Upper lobe of right lung (tissue), 1 donor: ENCODE measurements at regions not wholly inside any gene's neighbourhood (a gene's known extent, or its start where the extent isn't known, plus 50 kb on each side); places are given as distances from the start of the nearest gene placed in this dataset.

Experiments
- ATAC-seq: fragments of 200-7000 bp; cut with Tn5 transposase; one replicate; pipeline ENCODE4 v1.9.1; 2020; ENCODE audit warnings: mild to moderate bottlenecking, moderate library complexity
- DNase-seq: peaks from one replicate; pipeline ENCODE4 v3.0.0-alpha.2; 2020
- H3K27ac ChIP-seq: fragments of 200-600 bp; one replicate; pipeline ENCODE4 v1.8.0; 2022
- H3K27me3 ChIP-seq: fragments of 200-600 bp; one replicate; pipeline ENCODE4 v1.8.0; 2022; ENCODE audit warnings: mild to moderate bottlenecking
- H3K36me3 ChIP-seq: fragments of 200-600 bp; one replicate; pipeline ENCODE4 v1.8.0; 2022
- H3K4me1 ChIP-seq: fragments of 200-600 bp; one replicate; pipeline ENCODE4 v1.8.0; 2022
- H3K4me3 ChIP-seq: fragments of 200-600 bp; one replicate; pipeline ENCODE4 v1.8.0; 2022; ENCODE audit warnings: mild to moderate bottlenecking
- H3K9me3 ChIP-seq: fragments of 200-600 bp; one replicate; pipeline ENCODE4 v1.8.0; 2022
- intact Hi-C: fragments of 100-400 bp; cut with DNase I; formaldehyde crosslinking; loops from one replicate; pipeline ENCODE4 v1.11.0; 2022
- TF ChIP-seq, protein P1 (sequence below): fragments of 200-600 bp; IDR thresholded peaks from one replicate; pipeline ENCODE4 v1.8.0; 2022; ENCODE audit warnings: antibody characterized with exemption
- donor health status: DM: no; HTN: yes; CAD: no; lungs with severe emphysema.

DNA sequence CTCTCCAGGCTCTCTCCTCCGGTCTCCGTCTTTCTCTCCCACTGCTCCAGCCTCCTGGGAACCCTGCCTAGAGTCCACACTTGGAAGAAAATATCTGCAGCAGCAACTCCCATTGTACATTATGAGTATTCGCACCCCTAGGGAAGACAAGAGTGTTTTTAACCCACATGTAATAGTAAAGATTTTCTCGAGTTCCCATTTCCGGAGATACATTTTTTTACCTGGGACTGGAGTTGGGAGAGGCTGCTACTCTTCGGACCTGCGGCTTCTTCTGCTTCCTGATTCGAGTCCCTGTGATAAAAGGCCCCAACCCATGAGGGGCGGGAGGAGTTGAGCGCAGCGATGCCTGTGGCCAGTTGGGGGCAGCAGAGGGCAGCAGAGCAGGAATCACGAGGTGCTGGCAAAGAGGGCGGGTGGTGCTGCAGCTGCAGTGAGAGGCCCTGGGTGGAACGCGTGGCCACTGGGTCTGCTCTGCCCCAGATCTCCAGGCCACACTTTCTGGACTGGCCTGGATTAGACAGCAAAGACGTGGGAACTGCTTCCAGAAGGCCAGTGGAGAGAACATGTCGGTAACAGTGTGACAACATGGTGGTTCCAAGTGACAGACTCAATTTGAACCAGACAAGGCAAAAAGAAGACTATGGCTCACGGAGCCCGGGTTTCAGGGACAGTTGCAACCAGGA lies 221.0 kb upstream of the CSF3R start:
- TF ChIP-seq, protein P1, sequence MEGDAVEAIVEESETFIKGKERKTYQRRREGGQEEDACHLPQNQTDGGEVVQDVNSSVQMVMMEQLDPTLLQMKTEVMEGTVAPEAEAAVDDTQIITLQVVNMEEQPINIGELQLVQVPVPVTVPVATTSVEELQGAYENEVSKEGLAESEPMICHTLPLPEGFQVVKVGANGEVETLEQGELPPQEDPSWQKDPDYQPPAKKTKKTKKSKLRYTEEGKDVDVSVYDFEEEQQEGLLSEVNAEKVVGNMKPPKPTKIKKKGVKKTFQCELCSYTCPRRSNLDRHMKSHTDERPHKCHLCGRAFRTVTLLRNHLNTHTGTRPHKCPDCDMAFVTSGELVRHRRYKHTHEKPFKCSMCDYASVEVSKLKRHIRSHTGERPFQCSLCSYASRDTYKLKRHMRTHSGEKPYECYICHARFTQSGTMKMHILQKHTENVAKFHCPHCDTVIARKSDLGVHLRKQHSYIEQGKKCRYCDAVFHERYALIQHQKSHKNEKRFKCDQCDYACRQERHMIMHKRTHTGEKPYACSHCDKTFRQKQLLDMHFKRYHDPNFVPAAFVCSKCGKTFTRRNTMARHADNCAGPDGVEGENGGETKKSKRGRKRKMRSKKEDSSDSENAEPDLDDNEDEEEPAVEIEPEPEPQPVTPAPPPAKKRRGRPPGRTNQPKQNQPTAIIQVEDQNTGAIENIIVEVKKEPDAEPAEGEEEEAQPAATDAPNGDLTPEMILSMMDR: peak; percentile 80
- peaks cover 12% of the 10 kb centered on the region for H3K27me3 ChIP-seq
- ATAC-seq (peak; percentile 96), DNase-seq (peak; percentile 89)
- H3K27ac ChIP-seq: no peak overlapping the region
- H3K36me3 ChIP-seq: no peaks in the 10 kb centered on the region
- no peak overlapping the region for H3K4me3 ChIP-seq
- H3K9me3 ChIP-seq: no peaks in the 10 kb centered on the region
- intact Hi-C loops: loop anchor here (10.0 kb wide), 1 partner anchor 731 kb away; no protein-coding TSS in a partner anchor
- no peaks in the 10 kb centered on the region for H3K4me1 ChIP-seq

DNA sequence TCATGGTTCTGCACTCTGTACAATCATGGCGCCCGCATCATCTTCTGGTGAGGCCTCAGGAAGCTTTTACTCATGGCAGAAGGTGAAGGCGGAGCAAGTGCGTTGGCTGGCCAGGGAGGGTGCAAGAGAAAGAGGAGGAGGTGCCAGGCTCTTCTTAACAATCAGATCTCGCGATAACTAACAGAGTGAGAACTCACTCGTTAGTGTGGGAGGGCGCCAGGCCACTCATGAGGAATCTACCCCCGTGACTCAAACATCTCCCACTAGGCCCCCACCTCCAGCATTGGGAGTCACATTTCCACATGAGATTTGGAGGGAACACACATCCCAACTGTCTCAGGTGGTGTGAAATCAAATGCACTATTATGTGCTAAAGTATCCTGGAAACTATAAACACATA lies 220.2 kb upstream of the CSF3R start:
- H3K27me3 ChIP-seq: peaks cover 10% of the 10 kb centered on the region
- DNase-seq (no peak), ATAC-seq (no peak)
- H3K27ac ChIP-seq: no peak overlapping the region
- intact Hi-C loops: loop anchor here (10.0 kb wide), 1 partner anchor 732 kb away; no protein-coding TSS in a partner anchor
- H3K36me3 ChIP-seq: no peaks in the 10 kb centered on the region
- TF ChIP-seq, protein P1: no peak
- H3K4me1 ChIP-seq: no peaks in the 10 kb centered on the region
- H3K9me3 ChIP-seq: no peaks in the 10 kb centered on the region
- H3K4me3 ChIP-seq: no peak overlapping the region

DNA sequence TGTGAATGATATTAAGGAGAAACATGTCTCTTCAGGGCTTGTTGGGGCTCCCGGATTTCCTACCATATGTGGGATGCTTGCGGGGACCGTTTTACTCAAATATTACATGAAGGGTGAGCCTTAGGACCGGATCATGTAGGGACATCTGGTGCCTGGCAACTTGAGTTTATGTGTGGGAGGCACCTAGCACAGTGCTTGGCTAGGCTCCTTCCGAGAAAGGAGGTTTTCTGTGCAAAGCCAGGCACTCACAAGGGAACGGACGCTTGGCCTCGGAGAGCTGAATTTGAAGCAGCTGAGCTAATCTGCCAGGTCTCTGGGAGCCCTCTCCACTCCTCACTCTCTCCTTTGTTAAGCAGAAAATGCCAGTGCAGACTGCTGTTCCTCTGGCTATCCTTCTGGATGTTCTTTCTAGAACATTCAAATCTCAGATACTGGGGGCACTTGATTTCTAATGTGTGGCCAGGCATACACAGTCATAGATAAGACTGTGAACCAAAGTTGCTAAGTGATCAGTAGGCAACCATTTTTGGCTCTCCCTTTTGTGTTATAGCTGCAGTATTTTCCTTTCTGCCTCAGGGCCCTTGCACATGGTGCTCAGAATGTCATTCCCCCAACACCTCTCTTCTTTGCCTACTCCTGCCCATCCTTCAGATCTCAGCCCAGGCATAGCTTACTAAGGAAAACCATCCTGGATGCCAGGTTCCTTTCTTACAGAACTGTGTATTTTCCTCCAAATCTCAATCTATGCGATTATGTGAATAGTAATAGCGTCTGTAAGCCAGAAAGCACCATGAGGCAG lies 216.6 kb upstream of the CSF3R start:
- TF ChIP-seq, protein P1: no peak
- H3K27me3 ChIP-seq: peaks cover 11% of the 10 kb centered on the region
- intact Hi-C loops: no loop called here
- H3K27ac ChIP-seq: no peak overlapping the region
- H3K36me3 ChIP-seq: no peaks in the 10 kb centered on the region
- no peak overlapping the region for H3K4me3 ChIP-seq
- no peaks in the 10 kb centered on the region for H3K9me3 ChIP-seq
- H3K4me1 ChIP-seq: no peaks in the 10 kb centered on the region
- no peak for ATAC-seq
- no peak for DNase-seq

DNA sequence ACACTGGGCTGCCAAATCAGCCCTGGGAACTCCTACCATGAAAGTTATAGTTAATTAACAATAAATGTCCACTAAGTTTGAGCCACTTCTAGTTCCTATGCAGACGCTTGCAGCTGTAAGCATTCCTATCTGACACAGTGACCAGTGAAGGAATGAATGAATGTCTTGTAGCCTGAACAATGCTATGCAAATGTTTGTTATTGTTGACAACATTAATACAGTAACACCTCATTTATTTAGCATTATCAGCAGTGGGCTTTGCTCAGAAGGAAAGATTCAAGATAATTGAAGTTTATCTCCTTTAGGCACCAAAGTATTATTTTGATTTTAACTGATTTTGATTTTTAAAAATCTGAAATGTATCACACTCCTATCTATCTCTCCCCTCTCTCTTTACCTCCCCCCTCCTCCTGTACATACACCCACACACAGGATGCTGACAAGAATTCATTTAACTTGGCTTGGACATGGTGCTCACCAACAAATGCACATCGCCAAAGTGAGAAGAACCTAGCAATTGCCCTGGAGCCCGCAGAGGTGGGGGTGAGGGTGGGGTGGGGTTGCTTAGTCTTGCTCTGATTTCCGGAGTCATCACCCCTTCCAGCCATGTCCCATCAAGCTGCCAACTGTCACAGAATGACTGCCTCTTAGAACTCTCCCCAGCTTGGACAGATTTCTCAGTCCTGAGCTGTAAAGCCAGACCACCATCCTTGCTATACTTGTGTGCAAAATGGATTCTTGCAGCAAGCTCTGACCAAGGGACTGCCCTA lies 215.3 kb upstream of the CSF3R start:
- TF ChIP-seq, protein P1: no peak
- Histone ChIP-seq H3K27ac (no peak overlapping the region), H3K4me1 (no peaks in the 10 kb centered on the region), H3K27me3 (peaks cover 18% of the 10 kb centered on the region), H3K9me3 (no peaks in the 10 kb centered on the region), H3K4me3 (no peak overlapping the region), H3K36me3 (no peaks in the 10 kb centered on the region)
- DNase-seq (no peak), ATAC-seq (no peak)
- intact Hi-C loops: no loop called here

DNA sequence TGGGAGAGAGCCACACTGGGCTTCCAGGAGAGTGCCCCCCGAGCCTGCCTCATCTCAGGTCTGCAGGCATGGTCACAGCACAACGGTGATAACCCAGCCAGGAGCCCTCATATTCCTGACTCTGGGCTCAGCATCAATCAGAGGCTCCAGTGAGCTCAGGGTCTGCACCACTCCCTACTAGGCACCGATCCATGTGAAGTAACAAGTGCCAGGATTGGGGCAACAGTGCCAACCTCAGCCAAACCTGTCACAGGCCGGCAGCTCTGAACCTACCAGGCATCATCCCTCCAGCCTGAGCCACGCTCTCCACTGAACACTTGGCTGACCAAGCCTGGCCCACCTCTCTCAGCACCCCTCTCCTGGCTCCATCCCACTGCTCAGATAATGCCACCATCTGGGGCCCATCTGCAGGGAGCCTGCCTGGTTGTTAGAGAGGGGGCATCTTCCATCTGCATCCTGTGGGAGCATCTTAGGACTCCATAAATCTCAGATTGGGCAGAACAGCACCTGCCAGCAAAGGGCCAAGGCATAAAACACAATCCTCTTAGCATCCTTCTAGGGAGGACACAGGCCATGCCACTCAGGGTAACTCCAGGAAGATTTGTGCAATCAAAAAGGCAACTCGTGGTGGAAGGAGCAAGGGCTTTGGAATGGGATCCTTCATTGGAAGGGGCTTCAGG lies 213.7 kb upstream of the CSF3R start:
- TF ChIP-seq, protein P1: no peak
- intact Hi-C loops: no loop called here
- ATAC-seq: no peak
- Histone ChIP-seq H3K4me3 (no peak overlapping the region), H3K4me1 (no peaks in the 10 kb centered on the region), H3K27me3 (peaks cover 26% of the 10 kb centered on the region), H3K36me3 (no peaks in the 10 kb centered on the region), H3K9me3 (no peaks in the 10 kb centered on the region), H3K27ac (no peak overlapping the region)
- no peak for DNase-seq
